Neural cell (in vitro differentiated cells): ENCODE measurements at regions not wholly inside any gene's neighbourhood (a gene's known extent, or its start where the extent isn't known, plus 50 kb on each side); places are given as distances from the start of the nearest gene placed in this dataset.

Experiments
- H2AFZ ChIP-seq: fragments of 200-600, 300-800 bp; sonication (generic), shearing (Covaris generic); 2 replicates; pipeline ENCODE4 v1.6.0; 2014; ENCODE audit warnings: low read depth, mild to moderate bottlenecking, antibody characterized with exemption, low read length, moderate library complexity
- H3F3A ChIP-seq: fragments of 200-600 bp; shearing (Covaris generic); 2 replicates; pipeline ENCODE4 v1.6.1; 2016; ENCODE audit warnings: mild to moderate bottlenecking, moderate library complexity, mixed read lengths, antibody characterized with exemption, low read length; ENCODE audit not compliant: insufficient read depth, poor library complexity, severe bottlenecking
- H3K27ac ChIP-seq: fragments of 200-600, 300-800 bp; sonication (generic), shearing (Covaris generic); 2 replicates; pipeline ENCODE4 v1.5.1; 2014; ENCODE audit warnings: mild to moderate bottlenecking, low read length, moderate library complexity
- H3K27me3 ChIP-seq: fragments of 300-800, 200-600 bp; sonication (generic), shearing (Covaris generic); 2 replicates; pipeline ENCODE4 v1.6.0; 2014; ENCODE audit warnings: mild to moderate bottlenecking, low read depth, low read length, moderate library complexity; ENCODE audit not compliant: insufficient read depth
- H3K36me3 ChIP-seq: fragments of 300-800, 200-600 bp; sonication (generic), shearing (Covaris generic); 2 replicates; pipeline ENCODE4 v1.5.1; 2014; ENCODE audit warnings: mild to moderate bottlenecking, antibody characterized with exemption, low read length, moderate library complexity; ENCODE audit not compliant: insufficient read depth
- H3K4me2 ChIP-seq: fragments of 300-800, 200-600 bp; sonication (generic), shearing (Covaris generic); 2 replicates; pipeline ENCODE4 v1.6.0; 2014; ENCODE audit warnings: mild to moderate bottlenecking, low read length
- H3K4me3 ChIP-seq: fragments of 300-800, 200-600 bp; sonication (generic), shearing (Covaris generic); 2 replicates; pipeline ENCODE4 v1.5.1; 2014; ENCODE audit warnings: mild to moderate bottlenecking, low read length, moderate library complexity
- H3K79me2 ChIP-seq: fragments of 200-600 bp; shearing (Covaris generic); replicated peaks from 2 replicates; pipeline ENCODE4 v1.6.0; 2014; ENCODE audit warnings: mild to moderate bottlenecking, low read length, moderate library complexity; ENCODE audit not compliant: insufficient read depth
- H3K9ac ChIP-seq: fragments of 300-800, 200-600 bp; sonication (generic), shearing (Covaris generic); 2 replicates; pipeline ENCODE4 v1.6.1; 2016; ENCODE audit warnings: mild to moderate bottlenecking, low read length, mixed read lengths
- H3K9me2 ChIP-seq: fragments of 200-600 bp; shearing (Covaris generic); 2 replicates; pipeline ENCODE4 v1.6.1; 2016; ENCODE audit warnings: mild to moderate bottlenecking, low read length, mixed read lengths; ENCODE audit not compliant: insufficient read depth
- H3K9me3 ChIP-seq: fragments of 200-600, 300-800 bp; sonication (generic), shearing (Covaris generic); 2 replicates; pipeline ENCODE4 v1.6.1; 2016; ENCODE audit warnings: mild to moderate bottlenecking, mixed run types, low read length, moderate library complexity, mixed read lengths
- H4K20me1 ChIP-seq: fragments of 200-600 bp; shearing (Covaris generic); 2 replicates; pipeline ENCODE4 v1.6.1; 2016; ENCODE audit warnings: mild to moderate bottlenecking, mixed run types; ENCODE audit not compliant: insufficient read depth
- EP300 ChIP-seq: fragments of 450-650 bp; conservative IDR thresholded peaks from 2 replicates; pipeline ENCODE4 v1.6.1; 2014; ENCODE audit warnings: antibody characterized with exemption, mild to moderate bottlenecking, moderate library complexity; ENCODE audit not compliant: poor library complexity, severe bottlenecking
- EZH2 ChIP-seq: fragments of 200-600, 300-800 bp; shearing (Covaris generic), sonication (generic); IDR thresholded peaks from 2 replicates; pipeline ENCODE4 v1.6.1; 2014; ENCODE audit warnings: antibody characterized with exemption, low read length, borderline replicate concordance, mild to moderate bottlenecking; ENCODE audit not compliant: insufficient read depth, poor library complexity, severe bottlenecking
- MXI1 ChIP-seq: fragments of 450-650 bp; conservative IDR thresholded peaks from 2 replicates; pipeline ENCODE4 v1.6.1; 2014; ENCODE audit warnings: antibody characterized with exemption, mild to moderate bottlenecking; ENCODE audit not compliant: poor library complexity, severe bottlenecking
- POLR2AphosphoS5 ChIP-seq: IDR thresholded peaks from 2 replicates; pipeline ENCODE4 v1.6.1; 2012
- RAD21 ChIP-seq: fragments of 450-650 bp; conservative IDR thresholded peaks from 2 replicates; pipeline ENCODE4 v1.6.1; 2014; ENCODE audit warnings: antibody characterized with exemption, mild to moderate bottlenecking, moderate library complexity
- SMC3 ChIP-seq: fragments of 450-650 bp; conservative IDR thresholded peaks from 2 replicates; pipeline ENCODE4 v1.6.1; 2014; ENCODE audit warnings: antibody characterized with exemption, mild to moderate bottlenecking, moderate library complexity; ENCODE audit not compliant: poor library complexity
- TAF1 ChIP-seq: IDR thresholded peaks from 2 replicates; pipeline ENCODE4 v1.6.1; 2012; ENCODE audit warnings: low read depth
- TF ChIP-seq, protein P1 (sequence below): fragments of 450-650 bp; IDR thresholded peaks from 2 replicates; pipeline ENCODE4 v1.5.1; 2014; ENCODE audit warnings: antibody characterized with exemption, mild to moderate bottlenecking, moderate library complexity; ENCODE audit not compliant: poor library complexity, severe bottlenecking
- TF ChIP-seq, protein P2 (sequence below): IDR thresholded peaks from 2 replicates; pipeline ENCODE4 v1.6.1; 2012; ENCODE audit warnings: borderline replicate concordance

DNA sequence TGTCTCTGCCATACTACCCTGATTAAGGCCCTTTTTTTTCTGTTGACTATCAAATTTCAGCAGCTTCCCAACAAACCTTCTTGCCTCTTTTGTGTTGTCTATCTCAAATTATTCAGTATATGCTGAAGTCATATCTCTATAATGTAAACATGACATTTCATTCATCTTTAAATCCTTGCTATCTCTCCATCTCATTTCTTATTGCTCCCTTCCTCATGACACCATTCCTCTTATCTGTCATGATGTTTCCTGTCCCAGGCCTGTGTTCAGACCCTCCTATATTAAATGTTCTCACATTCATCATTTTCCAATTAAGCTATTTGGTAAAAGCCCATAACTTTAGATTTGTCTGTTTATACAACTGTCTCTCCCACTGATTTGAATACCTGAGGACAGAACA, 482.6 kb downstream of the EPM2A start:
- TF ChIP-seq, protein P1, sequence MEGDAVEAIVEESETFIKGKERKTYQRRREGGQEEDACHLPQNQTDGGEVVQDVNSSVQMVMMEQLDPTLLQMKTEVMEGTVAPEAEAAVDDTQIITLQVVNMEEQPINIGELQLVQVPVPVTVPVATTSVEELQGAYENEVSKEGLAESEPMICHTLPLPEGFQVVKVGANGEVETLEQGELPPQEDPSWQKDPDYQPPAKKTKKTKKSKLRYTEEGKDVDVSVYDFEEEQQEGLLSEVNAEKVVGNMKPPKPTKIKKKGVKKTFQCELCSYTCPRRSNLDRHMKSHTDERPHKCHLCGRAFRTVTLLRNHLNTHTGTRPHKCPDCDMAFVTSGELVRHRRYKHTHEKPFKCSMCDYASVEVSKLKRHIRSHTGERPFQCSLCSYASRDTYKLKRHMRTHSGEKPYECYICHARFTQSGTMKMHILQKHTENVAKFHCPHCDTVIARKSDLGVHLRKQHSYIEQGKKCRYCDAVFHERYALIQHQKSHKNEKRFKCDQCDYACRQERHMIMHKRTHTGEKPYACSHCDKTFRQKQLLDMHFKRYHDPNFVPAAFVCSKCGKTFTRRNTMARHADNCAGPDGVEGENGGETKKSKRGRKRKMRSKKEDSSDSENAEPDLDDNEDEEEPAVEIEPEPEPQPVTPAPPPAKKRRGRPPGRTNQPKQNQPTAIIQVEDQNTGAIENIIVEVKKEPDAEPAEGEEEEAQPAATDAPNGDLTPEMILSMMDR, result no peak
- TF ChIP-seq, protein P2, sequence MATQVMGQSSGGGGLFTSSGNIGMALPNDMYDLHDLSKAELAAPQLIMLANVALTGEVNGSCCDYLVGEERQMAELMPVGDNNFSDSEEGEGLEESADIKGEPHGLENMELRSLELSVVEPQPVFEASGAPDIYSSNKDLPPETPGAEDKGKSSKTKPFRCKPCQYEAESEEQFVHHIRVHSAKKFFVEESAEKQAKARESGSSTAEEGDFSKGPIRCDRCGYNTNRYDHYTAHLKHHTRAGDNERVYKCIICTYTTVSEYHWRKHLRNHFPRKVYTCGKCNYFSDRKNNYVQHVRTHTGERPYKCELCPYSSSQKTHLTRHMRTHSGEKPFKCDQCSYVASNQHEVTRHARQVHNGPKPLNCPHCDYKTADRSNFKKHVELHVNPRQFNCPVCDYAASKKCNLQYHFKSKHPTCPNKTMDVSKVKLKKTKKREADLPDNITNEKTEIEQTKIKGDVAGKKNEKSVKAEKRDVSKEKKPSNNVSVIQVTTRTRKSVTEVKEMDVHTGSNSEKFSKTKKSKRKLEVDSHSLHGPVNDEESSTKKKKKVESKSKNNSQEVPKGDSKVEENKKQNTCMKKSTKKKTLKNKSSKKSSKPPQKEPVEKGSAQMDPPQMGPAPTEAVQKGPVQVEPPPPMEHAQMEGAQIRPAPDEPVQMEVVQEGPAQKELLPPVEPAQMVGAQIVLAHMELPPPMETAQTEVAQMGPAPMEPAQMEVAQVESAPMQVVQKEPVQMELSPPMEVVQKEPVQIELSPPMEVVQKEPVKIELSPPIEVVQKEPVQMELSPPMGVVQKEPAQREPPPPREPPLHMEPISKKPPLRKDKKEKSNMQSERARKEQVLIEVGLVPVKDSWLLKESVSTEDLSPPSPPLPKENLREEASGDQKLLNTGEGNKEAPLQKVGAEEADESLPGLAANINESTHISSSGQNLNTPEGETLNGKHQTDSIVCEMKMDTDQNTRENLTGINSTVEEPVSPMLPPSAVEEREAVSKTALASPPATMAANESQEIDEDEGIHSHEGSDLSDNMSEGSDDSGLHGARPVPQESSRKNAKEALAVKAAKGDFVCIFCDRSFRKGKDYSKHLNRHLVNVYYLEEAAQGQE, result no peak
- TF ChIP-seq POLR2AphosphoS5 (no peak), EZH2 (no peak), TAF1 (no peak), RAD21 (no peak), EP300 (no peak), MXI1 (no peak), SMC3 (no peak)
- Histone ChIP-seq H3K36me3 (no peaks in the 10 kb centered on the region), H3K27me3 (no peaks in the 10 kb centered on the region)

DNA sequence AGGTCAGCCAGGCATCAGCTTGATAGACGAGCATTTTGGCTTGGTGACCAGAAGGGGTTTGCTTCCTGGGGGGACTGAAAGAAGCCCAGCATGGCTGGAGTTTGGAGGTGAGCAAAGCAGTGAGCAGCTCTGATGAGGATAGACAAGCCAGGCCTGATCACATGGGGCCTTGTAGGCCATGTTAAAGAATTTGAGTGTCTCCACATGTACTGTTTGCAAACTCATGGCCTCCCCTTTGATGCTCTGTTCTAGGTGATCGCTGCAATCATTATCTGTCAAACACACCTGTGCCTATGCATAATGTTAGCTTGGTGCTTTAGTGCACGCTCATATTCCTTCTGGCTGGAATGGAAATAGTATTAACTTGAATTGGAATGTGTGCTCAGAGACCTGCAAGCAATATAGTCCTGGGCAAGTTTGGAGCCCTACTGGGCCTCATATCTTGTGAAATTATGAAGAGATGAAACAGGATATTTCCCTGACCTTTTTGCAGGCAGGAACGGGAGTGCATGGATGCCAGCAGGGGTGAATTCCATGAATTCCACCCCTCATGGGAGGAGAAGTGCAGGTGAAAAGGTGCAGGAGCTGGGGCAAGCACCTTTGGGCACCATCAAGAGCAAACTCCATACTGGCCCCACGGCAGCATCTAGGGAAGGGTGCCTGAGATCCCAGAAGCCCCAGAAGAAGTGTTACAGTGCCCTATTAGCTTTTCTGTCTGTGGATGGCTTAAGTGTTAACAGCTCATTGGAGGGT, 480.5 kb downstream of the EPM2A start:
- Histone ChIP-seq H2AFZ (no peak overlapping the region), H3F3A (no peaks in the 10 kb centered on the region), H3K27me3 (no peaks in the 10 kb centered on the region), H3K79me2 (no peaks in the 10 kb centered on the region), H3K4me3 (no peak overlapping the region), H3K4me2 (no peak overlapping the region), H3K36me3 (no peaks in the 10 kb centered on the region), H3K9ac (no peak overlapping the region), H3K9me3 (no peaks in the 10 kb centered on the region), H4K20me1 (no peaks in the 10 kb centered on the region), H3K27ac (no peak overlapping the region), H3K9me2 (no peaks in the 10 kb centered on the region)
- TF ChIP-seq, protein P1, result no peak
- TF ChIP-seq MXI1, result no peak
- TF ChIP-seq EZH2, result no peak
- TF ChIP-seq EP300, result no peak
- no peak for TF ChIP-seq POLR2AphosphoS5
- no peak for TF ChIP-seq SMC3
- TF ChIP-seq TAF1, result no peak
- no peak for TF ChIP-seq RAD21
- TF ChIP-seq, protein P2, result no peak

More for the DNA sequence above, 482.6 kb downstream of the EPM2A start:
- H3F3A ChIP-seq, result no peaks in the 10 kb centered on the region
- no peaks in the 10 kb centered on the region for H4K20me1 ChIP-seq
- no peaks in the 10 kb centered on the region for H3K9me2 ChIP-seq
- H3K9me3 ChIP-seq, result no peaks in the 10 kb centered on the region
- no peak overlapping the region for H3K27ac ChIP-seq
- H2AFZ ChIP-seq, result no peak overlapping the region
- H3K79me2 ChIP-seq, result no peaks in the 10 kb centered on the region
- no peak overlapping the region for H3K9ac ChIP-seq
- no peak overlapping the region for H3K4me3 ChIP-seq
- no peak overlapping the region for H3K4me2 ChIP-seq
